ENCODE measurements at regions not wholly inside any gene's neighbourhood (a gene's known extent, or its start where the extent isn't known, plus 50 kb on each side); places are given as distances from the start of the nearest gene placed in this dataset.

GRCh38 chr17:5825717-5826330 lies 241.5 kb upstream of the NLRP1 start:
- WGBS: 69% methylated on average over 11 of the region's 11 CpGs

GRCh38 chr17:5826384-5826783 lies 242.1 kb upstream of the NLRP1 start:
- Histone ChIP-seq H3K36me3 (no peaks in the 10 kb centered on the region), H3K4me1 (no peaks in the 10 kb centered on the region), H3K27ac (replicated peaks in 1 of 4) (no peak overlapping the region), H3K4me3 (no peak overlapping the region), H3K9me3 (peaks cover 0 to 5% (median 0%) of the 10 kb centered on the region in 4 donors), H3K27me3 (peaks cover 0 to 28% (median 0%) of the 10 kb centered on the region in 4 donors)
- no peak for TF ChIP-seq POLR2AphosphoS5 (IDR thresholded peaks at IDR 0.05)
- no peak for TF ChIP-seq CTCF (IDR thresholded peaks at IDR 0.05)
- TF ChIP-seq EP300 (IDR thresholded peaks at IDR 0.05): no peak
- TF ChIP-seq POLR2A (IDR thresholded peaks at IDR 0.05; ENCODE audit: low read depth): no peak
- intact Hi-C loops (cut with DNase I): no loop called here
- DNase-seq (ENCODE audit: extremely low spot score): no peak
- WGBS: 84% methylated on average over 2 of the region's 2 CpGs

More at GRCh38 chr17:5825717-5826330, 241.5 kb upstream of the NLRP1 start:
- H3K27ac ChIP-seq (replicated peaks in 1 of 4): no peak overlapping the region
- DNase-seq (ENCODE audit: extremely low spot score): no peak
- H3K9me3 ChIP-seq: peaks cover 0 to 5% (median 0%) of the 10 kb centered on the region in 4 donors
- TF ChIP-seq CTCF (IDR thresholded peaks at IDR 0.05) (no peak), EP300 (IDR thresholded peaks at IDR 0.05) (no peak), POLR2AphosphoS5 (IDR thresholded peaks at IDR 0.05) (no peak), POLR2A (IDR thresholded peaks at IDR 0.05; ENCODE audit: low read depth) (no peak)
- no peaks in the 10 kb centered on the region for H3K4me1 ChIP-seq
- intact Hi-C loops (cut with DNase I): no loop called here
- H3K4me3 ChIP-seq: no peak overlapping the region
- H3K27me3 ChIP-seq: peaks cover 0 to 33% (median 0%) of the 10 kb centered on the region in 4 donors
- no peaks in the 10 kb centered on the region for H3K36me3 ChIP-seq

GRCh38 chr17:5830921-5831320 lies 239.3 kb upstream of the WSCD1 start:
- H3K4me3 ChIP-seq: no peak overlapping the region
- peak; percentile 14 for DNase-seq (ENCODE audit: extremely low spot score)
- TF ChIP-seq POLR2A (IDR thresholded peaks at IDR 0.05; ENCODE audit: low read depth): no peak
- no peak for TF ChIP-seq POLR2AphosphoS5 (IDR thresholded peaks at IDR 0.05)
- TF ChIP-seq EP300 (IDR thresholded peaks at IDR 0.05): no peak
- no peak for TF ChIP-seq CTCF (IDR thresholded peaks at IDR 0.05)
- 46% methylated on average over 4 of the region's 4 CpGs for WGBS
- no peak overlapping the region for H3K27ac ChIP-seq (replicated peaks in 1 of 4)
- intact Hi-C loops (cut with DNase I): no loop called here
- peaks cover 0 to 5% (median 0%) of the 10 kb centered on the region in 4 donors for H3K9me3 ChIP-seq
- H3K4me1 ChIP-seq: no peaks in the 10 kb centered on the region
- H3K36me3 ChIP-seq: no peaks in the 10 kb centered on the region
- H3K27me3 ChIP-seq: peaks cover 0 to 10% (median 0%) of the 10 kb centered on the region in 4 donors

- DNase-seq (ENCODE audit: extremely low spot score): peak; percentile 12
- intact Hi-C loops (cut with DNase I): no loop called here
- 5% methylated on average over 1 of the region's 1 CpG for WGBS
- no peaks in the 10 kb centered on the region for H3K36me3 ChIP-seq
- H3K4me3 ChIP-seq: no peak overlapping the region
- H3K4me1 ChIP-seq: no peaks in the 10 kb centered on the region
- no peak overlapping the region for H3K27ac ChIP-seq (replicated peaks in 1 of 4)
- TF ChIP-seq POLR2AphosphoS5 (IDR thresholded peaks at IDR 0.05): no peak
- TF ChIP-seq EP300 (IDR thresholded peaks at IDR 0.05): no peak
- TF ChIP-seq POLR2A (IDR thresholded peaks at IDR 0.05; ENCODE audit: low read depth): no peak
- no peak for TF ChIP-seq CTCF (IDR thresholded peaks at IDR 0.05)
- H3K9me3 ChIP-seq: no peaks in the 10 kb centered on the region
- peaks cover 0 to 12% (median 0%) of the 10 kb centered on the region in 4 donors for H3K27me3 ChIP-seq
Observed at GRCh38 chr17:5832886-5833285, 237.3 kb upstream of the WSCD1 start.

GRCh38 chr17:5837055-5837491 lies 233.1 kb upstream of the WSCD1 start:
- TF ChIP-seq POLR2A (IDR thresholded peaks at IDR 0.05; ENCODE audit: low read depth) (no peak), POLR2AphosphoS5 (IDR thresholded peaks at IDR 0.05) (no peak), CTCF (IDR thresholded peaks at IDR 0.05) (no peak), EP300 (IDR thresholded peaks at IDR 0.05) (no peak)
- WGBS: 95% methylated on average over 4 of the region's 4 CpGs
- Histone ChIP-seq H3K9me3 (no peaks in the 10 kb centered on the region), H3K4me3 (no peak overlapping the region), H3K4me1 (no peaks in the 10 kb centered on the region), H3K36me3 (no peaks in the 10 kb centered on the region), H3K27me3 (peaks cover 0 to 8% (median 0%) of the 10 kb centered on the region in 4 donors), H3K27ac (replicated peaks in 1 of 4) (no peak overlapping the region)
- peak; percentile 77 for DNase-seq (ENCODE audit: extremely low spot score)
- intact Hi-C loops (cut with DNase I): no loop called here

Measured in esophagus muscularis mucosa (tissue), 4 donors.